Pancreas (tissue), 10 donors: ENCODE measurements at regions not wholly inside any gene's neighbourhood (a gene's known extent, or its start where the extent isn't known, plus 50 kb on each side); places are given as distances from the start of the nearest gene placed in this dataset.

ENCODE experiments used
- ATAC-seq, 4 donors: fragments of 200-7000 bp; cut with Tn5 transposase; one replicate each; pipeline versions ENCODE4 v1.8.0 to v1.9.1; 2020; ENCODE audit warnings: mild to moderate bottlenecking in 4 of 4, moderate library complexity in 4 of 4
- DNase-seq, 6 donors: peaks; one replicate each; pipeline ENCODE4 v3.0.0-alpha.2; 2020
- FAIRE-seq: peaks from 2 replicates; lab custom pipeline; 2012; peaks lifted over from hg19 to GRCh38; lab: Jason Lieb, UNC
- H3K27ac ChIP-seq, 4 donors: fragments of 200-600 bp; sonication (generic); 1 replicate in 3 of 4; 2 replicates in 1 of 4; pipeline versions ENCODE4 v1.5.0 to v1.8.0; 2020
- H3K27me3 ChIP-seq, 4 donors: fragments of 200-600 bp; one replicate each; pipeline ENCODE4 v1.8.0; 2021
- H3K36me3 ChIP-seq, 3 donors: fragments of 200-600 bp; sonication (generic) in 1 of 3; one replicate each; pipeline versions ENCODE4 v1.5.0 to v1.8.0; 2020 to 2021
- H3K4me1 ChIP-seq, 3 donors: fragments of 200-600 bp; one replicate each; pipeline ENCODE4 v1.8.0; 2021
- H3K4me3 ChIP-seq, 4 donors: fragments of 200-600 bp; sonication (generic) in 2 of 4; one replicate each; pipeline versions ENCODE4 v1.5.0 to v1.8.0; 2020 to 2021
- H3K9me3 ChIP-seq, 4 donors: fragments of 200-600 bp; one replicate each; pipeline ENCODE4 v1.8.0; 2021
- WGBS, 2 donors: extraction: QIAGEN DNeasy Blood & Tissue Kit; methylation state at CpG; one replicate each; pipeline ENCODE4 v1.1.7; 2013; 5-methylcytosine and 5-hydroxymethylcytosine counted together
- intact Hi-C, 3 donors: fragments of 100-400 bp; cut with DNase I; formaldehyde crosslinking; loops; one replicate each; pipeline versions ENCODE4 v1.11.1 to v1.14.2; 2022
- TF ChIP-seq, protein P1 (sequence below), 4 donors: fragments of 200-600 bp; sonication (generic) in 3 of 4; IDR thresholded peaks; one replicate each; pipeline versions ENCODE4 v1.5.0 to v1.8.0; 2021; ENCODE audit warnings: antibody characterized with exemption in 4 of 4
- donor health status: healthy with polysubstance abuse.
- donor health status: DM: no; HTN: no; CAD: no; lungs with moderate emphysema.
- donor health status: DM: no; HTN: no; CAD: no.
- donor health status: control.
- donor health status: control.
- donor health status: Bipolar disorder and iron deficiency.
- donor health status: DM: yes; HTN: yes; CAD: no.
- donor health status: DM: no; HTN: no; CAD: no.
- donor health status: DM: no; HTN: no; CAD: no.
- donor health status: DM: yes; HTN: yes; CAD: no.

- no peak for DNase-seq
- no peaks in the 10 kb centered on the region for H3K4me1 ChIP-seq
- no peaks in the 10 kb centered on the region for H3K27me3 ChIP-seq
- no peak overlapping the region for H3K4me3 ChIP-seq
- no peak for ATAC-seq
- 81 to 84% methylated on average over 2 of the region's 2 CpGs for WGBS, 2 donors
- TF ChIP-seq, protein P1, sequence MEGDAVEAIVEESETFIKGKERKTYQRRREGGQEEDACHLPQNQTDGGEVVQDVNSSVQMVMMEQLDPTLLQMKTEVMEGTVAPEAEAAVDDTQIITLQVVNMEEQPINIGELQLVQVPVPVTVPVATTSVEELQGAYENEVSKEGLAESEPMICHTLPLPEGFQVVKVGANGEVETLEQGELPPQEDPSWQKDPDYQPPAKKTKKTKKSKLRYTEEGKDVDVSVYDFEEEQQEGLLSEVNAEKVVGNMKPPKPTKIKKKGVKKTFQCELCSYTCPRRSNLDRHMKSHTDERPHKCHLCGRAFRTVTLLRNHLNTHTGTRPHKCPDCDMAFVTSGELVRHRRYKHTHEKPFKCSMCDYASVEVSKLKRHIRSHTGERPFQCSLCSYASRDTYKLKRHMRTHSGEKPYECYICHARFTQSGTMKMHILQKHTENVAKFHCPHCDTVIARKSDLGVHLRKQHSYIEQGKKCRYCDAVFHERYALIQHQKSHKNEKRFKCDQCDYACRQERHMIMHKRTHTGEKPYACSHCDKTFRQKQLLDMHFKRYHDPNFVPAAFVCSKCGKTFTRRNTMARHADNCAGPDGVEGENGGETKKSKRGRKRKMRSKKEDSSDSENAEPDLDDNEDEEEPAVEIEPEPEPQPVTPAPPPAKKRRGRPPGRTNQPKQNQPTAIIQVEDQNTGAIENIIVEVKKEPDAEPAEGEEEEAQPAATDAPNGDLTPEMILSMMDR (IDR thresholded peaks at IDR 0.05), result no peak
- H3K9me3 ChIP-seq, result no peaks in the 10 kb centered on the region
- H3K36me3 ChIP-seq, result no peaks in the 10 kb centered on the region
- intact Hi-C loops, result no loop called here
- FAIRE-seq, result no peak
- H3K27ac ChIP-seq, result no peak overlapping the region
Observed at GRCh38 chr11:16469968-16470367, 113.6 kb upstream of the SOX6 start.

GRCh38 chr11:16468735-16469453, 112.5 kb upstream of the SOX6 start:
- H3K4me1 ChIP-seq, result no peaks in the 10 kb centered on the region
- FAIRE-seq (no peak), ATAC-seq (no peak), DNase-seq (no peak)
- H3K4me3 ChIP-seq, result no peak overlapping the region
- no peak overlapping the region for H3K27ac ChIP-seq
- H3K9me3 ChIP-seq, result no peaks in the 10 kb centered on the region
- intact Hi-C loops, result no loop called here
- WGBS, 2 donors, result 82 to 83% methylated on average over 5 of the region's 5 CpGs
- TF ChIP-seq, protein P1 (IDR thresholded peaks at IDR 0.05), result no peak
- H3K36me3 ChIP-seq, result no peaks in the 10 kb centered on the region
- H3K27me3 ChIP-seq, result no peaks in the 10 kb centered on the region

DNA sequence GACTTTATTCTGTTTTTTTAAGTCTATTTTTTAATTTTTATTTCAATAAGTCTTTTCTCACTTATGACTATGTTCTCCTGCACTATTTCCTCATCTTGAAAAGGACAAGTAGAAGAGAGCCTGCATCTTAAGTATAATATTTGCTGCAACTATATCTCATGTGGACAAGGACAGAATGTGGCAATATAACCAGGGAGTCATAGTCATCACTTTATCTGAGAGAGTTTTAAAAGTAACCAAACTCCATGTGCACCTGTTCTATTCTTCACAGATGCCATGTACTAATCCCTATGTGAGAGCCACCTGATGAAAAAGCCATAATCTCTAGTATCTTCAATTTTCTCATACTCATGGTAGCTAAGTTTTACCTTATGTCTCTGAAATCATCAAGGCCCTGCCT, 104.2 kb upstream of the SOX6 start:
- TF ChIP-seq, protein P1 (IDR thresholded peaks at IDR 0.05), result no peak
- DNase-seq (no peak), ATAC-seq (no peak), FAIRE-seq (no peak)
- Histone ChIP-seq H3K4me3 (no peak overlapping the region), H3K4me1 (no peaks in the 10 kb centered on the region), H3K9me3 (no peaks in the 10 kb centered on the region), H3K27ac (no peak overlapping the region), H3K27me3 (no peaks in the 10 kb centered on the region), H3K36me3 (no peaks in the 10 kb centered on the region)
- intact Hi-C loops, result no loop called here

GRCh38 chr11:16456366-16456765, 100.0 kb upstream of the SOX6 start:
- intact Hi-C loops, result no loop called here
- Histone ChIP-seq H3K4me1 (no peaks in the 10 kb centered on the region), H3K27ac (no peak overlapping the region), H3K36me3 (no peaks in the 10 kb centered on the region), H3K27me3 (no peaks in the 10 kb centered on the region), H3K9me3 (no peaks in the 10 kb centered on the region), H3K4me3 (no peak overlapping the region)
- FAIRE-seq (no peak), DNase-seq (no peak), ATAC-seq (no peak)
- WGBS, 2 donors, result 24 to 27% methylated on average over 2 of the region's 2 CpGs
- TF ChIP-seq, protein P1 (IDR thresholded peaks at IDR 0.05), result no peak

- Histone ChIP-seq H3K36me3 (no peaks in the 10 kb centered on the region), H3K4me1 (no peaks in the 10 kb centered on the region), H3K4me3 (no peak overlapping the region), H3K27me3 (no peaks in the 10 kb centered on the region), H3K9me3 (no peaks in the 10 kb centered on the region), H3K27ac (no peak overlapping the region)
- TF ChIP-seq, protein P1 (IDR thresholded peaks at IDR 0.05), result no peak
- intact Hi-C loops, result no loop called here
- ATAC-seq (no peak), FAIRE-seq (no peak), DNase-seq (no peak)
- 77 to 88% methylated on average over 2 of the region's 2 CpGs for WGBS, 2 donors
Observed at GRCh38 chr11:16454289-16454863, 98.0 kb upstream of the SOX6 start.
